ENCODE measurements at regions not wholly inside any gene's neighbourhood (a gene's known extent, or its start where the extent isn't known, plus 50 kb on each side); places are given as distances from the start of the nearest gene placed in this dataset.

- Histone ChIP-seq H3K4me3 (no peak overlapping the region), H3K4me1 (peaks cover 0 to 9% (median 0%) of the 10 kb centered on the region in 6 donors), H3K27ac (no peak overlapping the region), H3K9me3 (peaks cover 0 to 3% (median 0%) of the 10 kb centered on the region in 8 donors), H3K27me3 (replicated peaks in 1 of 7) (no peaks in the 10 kb centered on the region), H3K36me3 (no peaks in the 10 kb centered on the region)
- intact Hi-C loops (cut with DNase I; ENCODE audit: low total_unique reads): no loop called here
- no peak for TF ChIP-seq CTCF (IDR thresholded peaks at IDR 0.05 in 8 of 11, conservative IDR thresholded peaks at IDR 0.05 in 3 of 11)
- TF ChIP-seq POLR2AphosphoS5 (IDR thresholded peaks at IDR 0.05): no peak
- no peak for TF ChIP-seq POLR2A (IDR thresholded peaks at IDR 0.05)
- no peak for DNase-seq
- 72 to 82% (median 78%) methylated on average over 3 of the region's 3 CpGs for WGBS, 5 donors
Measured at GRCh38 chr5:38749861-38750260, 96.0 kb upstream of the OSMR start.

- Histone ChIP-seq H3K4me1 (peaks cover 0 to 9% (median 0%) of the 10 kb centered on the region in 6 donors), H3K27ac (no peak overlapping the region), H3K36me3 (no peaks in the 10 kb centered on the region), H3K4me3 (no peak overlapping the region), H3K9me3 (no peaks in the 10 kb centered on the region), H3K27me3 (replicated peaks in 1 of 7) (no peaks in the 10 kb centered on the region)
- intact Hi-C loops (cut with DNase I; ENCODE audit: low total_unique reads): no loop called here
- TF ChIP-seq CTCF (IDR thresholded peaks at IDR 0.05 in 8 of 11, conservative IDR thresholded peaks at IDR 0.05 in 3 of 11) (no peak), POLR2AphosphoS5 (IDR thresholded peaks at IDR 0.05) (no peak), POLR2A (IDR thresholded peaks at IDR 0.05) (no peak)
- no peak for DNase-seq
- 64 to 84% (median 76%) methylated on average over 4 of the region's 4 CpGs for WGBS, 5 donors
Measured at GRCh38 chr5:38751103-38751502, 94.7 kb upstream of the OSMR start.

GRCh38 chr5:38752012-38752536, 93.7 kb upstream of the OSMR start:
- H3K4me1 ChIP-seq: peaks cover 0 to 9% (median 0%) of the 10 kb centered on the region in 6 donors
- no peak overlapping the region for H3K27ac ChIP-seq
- no peak overlapping the region for H3K4me3 ChIP-seq
- H3K9me3 ChIP-seq: no peaks in the 10 kb centered on the region
- H3K27me3 ChIP-seq (replicated peaks in 1 of 7): no peaks in the 10 kb centered on the region
- H3K36me3 ChIP-seq: no peaks in the 10 kb centered on the region
- WGBS, 5 donors: 67 to 91% (median 77%) methylated on average over 6 of the region's 6 CpGs
- intact Hi-C loops (cut with DNase I; ENCODE audit: low total_unique reads): no loop called here
- no peak for DNase-seq
- TF ChIP-seq POLR2AphosphoS5 (IDR thresholded peaks at IDR 0.05) (no peak), CTCF (IDR thresholded peaks at IDR 0.05 in 8 of 11, conservative IDR thresholded peaks at IDR 0.05 in 3 of 11) (no peak), POLR2A (IDR thresholded peaks at IDR 0.05) (no peak)

GRCh38 chr5:38752622-38753021, 93.2 kb upstream of the OSMR start:
- WGBS, 5 donors: 66 to 79% (median 76%) methylated on average over 4 of the region's 4 CpGs
- Histone ChIP-seq H3K27me3 (replicated peaks in 1 of 7) (no peaks in the 10 kb centered on the region), H3K4me1 (peaks cover 0 to 9% (median 0%) of the 10 kb centered on the region in 6 donors), H3K9me3 (no peaks in the 10 kb centered on the region), H3K4me3 (no peak overlapping the region), H3K27ac (no peak overlapping the region), H3K36me3 (no peaks in the 10 kb centered on the region)
- no peak for DNase-seq
- intact Hi-C loops (cut with DNase I; ENCODE audit: low total_unique reads): no loop called here
- no peak for TF ChIP-seq POLR2AphosphoS5 (IDR thresholded peaks at IDR 0.05)
- no peak for TF ChIP-seq POLR2A (IDR thresholded peaks at IDR 0.05)
- no peak for TF ChIP-seq CTCF (IDR thresholded peaks at IDR 0.05 in 8 of 11, conservative IDR thresholded peaks at IDR 0.05 in 3 of 11)

All from spleen (tissue), 11 donors.